GM12878 (cell line): ENCODE measurements at regions not wholly inside any gene's neighbourhood (a gene's known extent, or its start where the extent isn't known, plus 50 kb on each side); places are given as distances from the start of the nearest gene placed in this dataset.

Experiments
- ATAC-seq: fragments of 200-7000 bp; cut with Tn5 transposase; 3 replicates; pipeline ENCODE4 v1.9.1; 2020; ENCODE audit warnings: mild to moderate bottlenecking, moderate library complexity
- BruUV-seq: library from RNA; stranded (reverse); fragments of 400-500 nt; replicated peaks from 2 replicates; lab custom pipeline; 2021; lab: Mats Ljungman, UMichigan
- CTCF ChIA-PET: fragments of 300-600 bp; sonication (Branson Sonifier 250); formaldehyde crosslinking; extraction: SDS; loops from one replicate; lab custom pipeline; 2021; ENCODE audit warnings: inconsistent platforms; lab: Yijun Ruan, JAX
- POLR2A ChIA-PET: fragments of 350-600 bp; formaldehyde crosslinking; extraction: SDS; loops from one replicate; lab custom pipeline; 2021; ENCODE audit warnings: inconsistent platforms; lab: Charles Lee
- RAD21 ChIA-PET: fragments of 300-600 bp; sonication (Branson Sonifier 250); formaldehyde crosslinking; loops from one replicate; lab custom pipeline; 2023; ENCODE audit warnings: antibody characterized with exemption; ENCODE audit not compliant: unreplicated experiment; lab: Charles Lee
- SMC1A ChIA-PET: fragments of 300-600 bp; sonication (Branson Sonifier 250); formaldehyde crosslinking; loops from one replicate; lab custom pipeline; 2023; ENCODE audit not compliant: unreplicated experiment, uncharacterized antibody; lab: Charles Lee
- DNase-seq: peaks from one replicate; pipeline ENCODE4 v3.0.0-alpha.2; 2011; ENCODE audit warnings: low read depth, low spot score
- FAIRE-seq: peaks from 3 replicates; lab custom pipeline; 2011; peaks lifted over from hg19 to GRCh38; lab: Jason Lieb, UNC
- H2AFZ ChIP-seq: 2 replicates; pipeline ENCODE4 v1.6.0; 2011; ENCODE audit warnings: low read depth, low read length, control low read depth; ENCODE audit not compliant: control insufficient read depth
- H3K27ac ChIP-seq: 2 replicates; pipeline ENCODE4 v1.5.1; 2011; ENCODE audit warnings: control low read depth; ENCODE audit not compliant: control insufficient read depth, insufficient read depth
- H3K27me3 ChIP-seq, 2 experiments: replicated peaks in 1 of 2; 2 replicates each; pipeline versions ENCODE4 v1.6.0 to v1.6.1; 2011; ENCODE audit warnings: low read length in 1 of 2; ENCODE audit not compliant: control insufficient read depth in 2 of 2, insufficient read depth in 2 of 2
- H3K36me3 ChIP-seq, 2 experiments: 2 replicates each; pipeline ENCODE4 v1.5.1; 2011; ENCODE audit warnings: low read length in 1 of 2; ENCODE audit not compliant: control insufficient read depth in 2 of 2, insufficient read depth in 2 of 2
- H3K4me1 ChIP-seq: 2 replicates; pipeline ENCODE4 v1.6.1; 2011; ENCODE audit warnings: mild to moderate bottlenecking, low read length, moderate library complexity, mixed read lengths; ENCODE audit not compliant: control insufficient read depth, insufficient read depth
- H3K4me2 ChIP-seq: 2 replicates; pipeline ENCODE4 v1.6.0; 2011; ENCODE audit warnings: control low read depth; ENCODE audit not compliant: control insufficient read depth, insufficient read depth
- H3K4me3 ChIP-seq: fragments of 200-600 bp; sonication (generic); 2 replicates; pipeline ENCODE4 v1.5.1; 2016
- H3K79me2 ChIP-seq: 2 replicates; pipeline ENCODE4 v1.6.0; 2011; ENCODE audit warnings: low read length; ENCODE audit not compliant: control insufficient read depth, insufficient read depth
- H3K9ac ChIP-seq: 2 replicates; pipeline ENCODE4 v1.8.0; 2011; ENCODE audit warnings: low read length, control low read depth, mixed read lengths; ENCODE audit not compliant: control insufficient read depth, insufficient read depth
- H3K9me3 ChIP-seq: replicated peaks from 3 replicates; pipeline ENCODE4 v1.5.1; 2011; ENCODE audit warnings: mild to moderate bottlenecking, low read length; ENCODE audit not compliant: control insufficient read depth, insufficient read depth
- H4K20me1 ChIP-seq: 2 replicates; pipeline ENCODE4 v1.6.0; 2011; ENCODE audit not compliant: control insufficient read depth, insufficient read depth
- BHLHE40 ChIP-seq, 2 experiments: fragments of 450-650 bp in 1 of 2; IDR thresholded peaks; 2 replicates each; pipeline ENCODE4 v1.6.1; 2011 to 2017; ENCODE audit warnings: low read depth in 2 of 2, borderline replicate concordance in 1 of 2, improper control_type of control experiment in 1 of 2, low read length in 1 of 2, mild to moderate bottlenecking in 1 of 2
- CHD1 ChIP-seq: IDR thresholded peaks from 2 replicates; pipeline ENCODE4 v1.6.1; 2012; ENCODE audit warnings: low read depth, low read length, improper control_type of control experiment
- CHD4 ChIP-seq: fragments of 200-600 bp; sonication (generic); IDR thresholded peaks from 2 replicates; pipeline ENCODE4 v1.6.1; 2016; ENCODE audit warnings: mild to moderate bottlenecking
- DPF2 ChIP-seq: fragments of 450-650 bp; IDR thresholded peaks from 2 replicates; pipeline ENCODE4 v1.6.1; 2017; ENCODE audit warnings: mild to moderate bottlenecking
- ESRRA ChIP-seq: IDR thresholded peaks from 2 replicates; pipeline ENCODE4 v1.6.1; 2012; ENCODE audit warnings: mild to moderate bottlenecking, low read length, improper control_type of control experiment
- HDAC2 ChIP-seq: fragments of 200-600 bp; sonication (generic); IDR thresholded peaks from 2 replicates; pipeline ENCODE4 v1.6.1; 2017
- IKZF1 ChIP-seq: fragments of 450-650 bp; conservative IDR thresholded peaks from 2 replicates; pipeline ENCODE4 v1.6.1; 2017; ENCODE audit warnings: antibody characterized with exemption, mild to moderate bottlenecking
- MEF2B ChIP-seq: fragments of 450-650 bp; IDR thresholded peaks from 2 replicates; pipeline ENCODE4 v1.6.1; 2018; ENCODE audit warnings: mild to moderate bottlenecking, moderate library complexity; ENCODE audit not compliant: partially characterized antibody, poor library complexity, severe bottlenecking
- NFXL1 ChIP-seq: fragments of 450-650 bp; IDR thresholded peaks from 2 replicates; pipeline ENCODE4 v1.6.1; 2017; ENCODE audit warnings: antibody characterized with exemption, mild to moderate bottlenecking, borderline replicate concordance
- NKRF ChIP-seq: fragments of 450-650 bp; conservative IDR thresholded peaks from 2 replicates; pipeline ENCODE4 v1.6.1; 2017; ENCODE audit warnings: mild to moderate bottlenecking, moderate library complexity
- NR2C1 ChIP-seq: fragments of 450-650 bp; IDR thresholded peaks from 2 replicates; pipeline ENCODE4 v1.6.1; 2017; ENCODE audit warnings: antibody characterized with exemption, mild to moderate bottlenecking, moderate library complexity
- NRF1 ChIP-seq: conservative IDR thresholded peaks from 2 replicates; pipeline ENCODE4 v1.6.1; 2011; ENCODE audit warnings: mild to moderate bottlenecking, low read depth, low read length, improper control_type of control experiment
- POLR2AphosphoS5 ChIP-seq: IDR thresholded peaks from 2 replicates; pipeline ENCODE4 v1.6.1; 2011; ENCODE audit warnings: mild to moderate bottlenecking, low read length, inconsistent platforms
- RCOR1 ChIP-seq: conservative IDR thresholded peaks from 2 replicates; pipeline ENCODE4 v1.6.1; 2012; ENCODE audit warnings: low read depth, low read length, improper control_type of control experiment
- SIX5 ChIP-seq: IDR thresholded peaks from 2 replicates; pipeline ENCODE4 v1.6.1; 2011; ENCODE audit warnings: mild to moderate bottlenecking, low read depth, low read length, moderate library complexity; ENCODE audit not compliant: severe bottlenecking
- SMC3 ChIP-seq: IDR thresholded peaks from 2 replicates; pipeline ENCODE4 v1.6.1; 2011; ENCODE audit warnings: low read length, improper control_type of control experiment, borderline replicate concordance
- TBL1XR1 ChIP-seq: IDR thresholded peaks from 2 replicates; pipeline ENCODE4 v1.6.1; 2012; ENCODE audit warnings: low read depth, low read length, improper control_type of control experiment
- WGBS: methylation state at CpG from one replicate; pipeline ENCODE4 v1.1.6; 2016; ENCODE audit warnings: low lambda C conversion rate; ENCODE audit not compliant: insufficient replicate concordance, insufficient coverage; ENCODE audit errors: missing lambda C conversion rate; 5-methylcytosine and 5-hydroxymethylcytosine counted together
- in situ Hi-C: fragments of 300-500 bp; cut with MboI; formaldehyde crosslinking; loops from 9 replicates; pipeline ENCODE4 v1.14.3; 2018; ENCODE audit warnings: mixed read lengths
- intact Hi-C: fragments of 100-400 bp; cut with micrococcal nuclease; formaldehyde crosslinking; loops from one replicate; pipeline ENCODE4 v1.14.2; 2022; ENCODE audit not compliant: unreplicated experiment
- TF ChIP-seq, protein P1 (sequence below): IDR thresholded peaks from 2 replicates; pipeline ENCODE4 v1.6.1; 2012; ENCODE audit warnings: low read depth, low read length, improper control_type of control experiment
- TF ChIP-seq, protein P2 (sequence below): fragments of 450-650 bp; IDR thresholded peaks from 2 replicates; pipeline ENCODE4 v1.6.1; 2017; ENCODE audit warnings: mild to moderate bottlenecking, low read depth, inconsistent platforms; ENCODE audit not compliant: poor library complexity, severe bottlenecking

GRCh38 chr2:187614756-187615155 lies 60.5 kb upstream of the TFPI start:
- Histone ChIP-seq H3K36me3 (no peaks in the 10 kb centered on the region), H3K4me3 (no peak overlapping the region), H4K20me1 (no peaks in the 10 kb centered on the region), H3K79me2 (no peaks in the 10 kb centered on the region), H3K27me3 (no peaks in the 10 kb centered on the region), H3K4me1 (no peaks in the 10 kb centered on the region), H3K9ac (no peak overlapping the region), H3K27ac (no peak overlapping the region), H2AFZ (no peak overlapping the region), H3K9me3 (no peaks in the 10 kb centered on the region), H3K4me2 (no peak overlapping the region)
- ATAC-seq, result no peak
- no peak for DNase-seq
- BruUV-seq, result no TSS peak
- 50% methylated on average over 2 of the region's 2 CpGs for WGBS
- ChIA-PET POLR2A (no interaction called here), SMC1A (no interaction called here)
- in situ Hi-C loops (no loop called here), intact Hi-C loops (no loop called here)
- TF ChIP-seq NR2C1 (no peak), NRF1 (no peak), TBL1XR1 (no peak), MEF2B (no peak), DPF2 (no peak), NFXL1 (no peak), CHD4 (no peak), CHD1 (no peak), HDAC2 (no peak), BHLHE40 (IDR thresholded peaks at IDR 0.05; ENCODE audit: borderline replicate concordance in 1 of 2, low read depth in 2 of 2, low read length in 1 of 2) (no peak), NKRF (no peak), IKZF1 (no peak), SIX5 (no peak), RCOR1 (no peak), ESRRA (no peak), POLR2AphosphoS5 (no peak), SMC3 (no peak)
- TF ChIP-seq, protein P1, sequence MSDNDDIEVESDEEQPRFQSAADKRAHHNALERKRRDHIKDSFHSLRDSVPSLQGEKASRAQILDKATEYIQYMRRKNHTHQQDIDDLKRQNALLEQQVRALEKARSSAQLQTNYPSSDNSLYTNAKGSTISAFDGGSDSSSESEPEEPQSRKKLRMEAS, result no peak
- TF ChIP-seq, protein P2, sequence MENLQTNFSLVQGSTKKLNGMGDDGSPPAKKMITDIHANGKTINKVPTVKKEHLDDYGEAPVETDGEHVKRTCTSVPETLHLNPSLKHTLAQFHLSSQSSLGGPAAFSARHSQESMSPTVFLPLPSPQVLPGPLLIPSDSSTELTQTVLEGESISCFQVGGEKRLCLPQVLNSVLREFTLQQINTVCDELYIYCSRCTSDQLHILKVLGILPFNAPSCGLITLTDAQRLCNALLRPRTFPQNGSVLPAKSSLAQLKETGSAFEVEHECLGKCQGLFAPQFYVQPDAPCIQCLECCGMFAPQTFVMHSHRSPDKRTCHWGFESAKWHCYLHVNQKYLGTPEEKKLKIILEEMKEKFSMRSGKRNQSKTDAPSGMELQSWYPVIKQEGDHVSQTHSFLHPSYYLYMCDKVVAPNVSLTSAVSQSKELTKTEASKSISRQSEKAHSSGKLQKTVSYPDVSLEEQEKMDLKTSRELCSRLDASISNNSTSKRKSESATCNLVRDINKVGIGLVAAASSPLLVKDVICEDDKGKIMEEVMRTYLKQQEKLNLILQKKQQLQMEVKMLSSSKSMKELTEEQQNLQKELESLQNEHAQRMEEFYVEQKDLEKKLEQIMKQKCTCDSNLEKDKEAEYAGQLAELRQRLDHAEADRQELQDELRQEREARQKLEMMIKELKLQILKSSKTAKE, result no peak
- TF ChIP-seq, all 136 proteins: peak for 0
- ChIA-PET CTCF (interaction anchor here (0.7 to 1.4 kb wide), 3 partner anchors 27 to 115 kb away, joined by 4 to 7 read pairs (median 4); no protein-coding TSS in a partner anchor), RAD21 (no interaction called here)
- FAIRE-seq, result no peak
